HG02943 (cell line): ENCODE measurements at regions not wholly inside any gene's neighbourhood (a gene's known extent, or its start where the extent isn't known, plus 50 kb on each side); places are given as distances from the start of the nearest gene placed in this dataset.
A peak's percentile ranks its signal among the peaks of the same experiment; 100 is the strongest.

Experiments
- ATAC-seq: cut with Tn5 transposase; IDR thresholded peaks from one replicate; pipeline ENCODE4 v1.9.1; 2021; ENCODE audit warnings: mild to moderate bottlenecking, low read depth, moderate library complexity; ENCODE audit not compliant: unreplicated experiment

- no peak for ATAC-seq
These were observed 901.8 kb upstream of the ZWINT start for GRCh38 chr10:57262892-57263291.

GRCh38 chr10:57260175-57260574 is 899.1 kb upstream of the ZWINT start:
- no peak for ATAC-seq

GRCh38 chr10:57249615-57250281 is 888.7 kb upstream of the ZWINT start:
- ATAC-seq = no peak

GRCh38 chr10:57247271-57247670 is 886.2 kb upstream of the ZWINT start:
- no peak for ATAC-seq

- ATAC-seq = no peak
These were observed 864.9 kb upstream of the ZWINT start for GRCh38 chr10:57225920-57226319.

GRCh38 chr10:57224811-57225210 is 863.8 kb upstream of the ZWINT start:
- ATAC-seq = no peak

- no peak for ATAC-seq
These were observed 861.5 kb upstream of the ZWINT start for GRCh38 chr10:57222603-57223002.

- no peak for ATAC-seq
These were observed 861.1 kb upstream of the ZWINT start for GRCh38 chr10:57222129-57222528.

GRCh38 chr10:57221674-57222073 is 860.6 kb upstream of the ZWINT start:
- ATAC-seq = no peak

- ATAC-seq = no peak
These were observed 857.3 kb upstream of the ZWINT start for GRCh38 chr10:57218382-57218781.

- no peak for ATAC-seq
These were observed 841.3 kb upstream of the ZWINT start for GRCh38 chr10:57202356-57202755.

GRCh38 chr10:57188846-57189245 is 827.8 kb upstream of the ZWINT start:
- ATAC-seq = no peak

GRCh38 chr10:57186201-57186600 is 825.1 kb upstream of the ZWINT start:
- no peak for ATAC-seq

- no peak for ATAC-seq
These were observed 808.5 kb upstream of the ZWINT start for GRCh38 chr10:57169597-57169996.

- ATAC-seq = no peak
These were observed 807.7 kb upstream of the ZWINT start for GRCh38 chr10:57168611-57169240.

- no peak for ATAC-seq
These were observed 804.6 kb upstream of the ZWINT start for GRCh38 chr10:57165671-57166070.

- ATAC-seq = no peak
These were observed 801.2 kb upstream of the ZWINT start for GRCh38 chr10:57162231-57162630.

- no peak for ATAC-seq
These were observed 800.1 kb upstream of the ZWINT start for GRCh38 chr10:57161157-57161556.

GRCh38 chr10:57145548-57145947 is 784.5 kb upstream of the ZWINT start:
- peak; percentile 83 for ATAC-seq

GRCh38 chr10:57142925-57143576 is 782.0 kb upstream of the ZWINT start:
- ATAC-seq = no peak

GRCh38 chr10:57141708-57142107 is 780.6 kb upstream of the ZWINT start:
- no peak for ATAC-seq

GRCh38 chr10:57119684-57120083 is 758.6 kb upstream of the ZWINT start:
- ATAC-seq = no peak
